Inflammatory macrophage (primary cell): ENCODE measurements at regions not wholly inside any gene's neighbourhood (a gene's known extent, or its start where the extent isn't known, plus 50 kb on each side); places are given as distances from the start of the nearest gene placed in this dataset.
"Not testable (repeated sequence)": the region's sequence is repeated elsewhere in the genome, so short reads cannot be mapped to it uniquely, and the experiment has no call there.

Experiments used
- DNase-seq, 2 donors: peaks; one replicate each; pipeline ENCODE4 v3.0.0-alpha.2; 2020 to 2022

GRCh38 chr21:36602735-36603134 lies 96.2 kb upstream of the SIM2 start:
- no peak for DNase-seq

GRCh38 chr21:36603221-36603620 lies 95.7 kb upstream of the SIM2 start:
- DNase-seq = no peak

- DNase-seq = no peak
These were observed 93.5 kb upstream of the SIM2 start for GRCh38 chr21:36605426-36605825.

GRCh38 chr21:36606287-36606982 lies 92.5 kb upstream of the SIM2 start:
- DNase-seq = no peak

DNA sequence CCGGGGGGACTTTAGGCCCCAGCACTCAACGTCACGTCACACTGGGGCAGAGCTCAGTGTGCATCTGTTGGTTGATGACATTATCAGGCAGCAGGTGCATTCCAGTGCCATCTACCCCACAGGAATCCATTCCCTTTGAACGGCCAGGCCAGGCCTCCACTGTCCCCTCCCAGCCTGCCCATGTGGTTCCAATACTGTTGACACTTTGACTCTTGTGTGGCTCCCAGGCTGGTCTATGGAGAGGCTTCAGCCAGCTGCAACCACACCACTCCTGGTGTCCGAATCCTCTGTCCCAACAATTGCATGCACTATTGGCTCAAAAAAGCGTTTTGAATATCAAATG lies 92.0 kb upstream of the SIM2 start:
- no peak for DNase-seq

DNA sequence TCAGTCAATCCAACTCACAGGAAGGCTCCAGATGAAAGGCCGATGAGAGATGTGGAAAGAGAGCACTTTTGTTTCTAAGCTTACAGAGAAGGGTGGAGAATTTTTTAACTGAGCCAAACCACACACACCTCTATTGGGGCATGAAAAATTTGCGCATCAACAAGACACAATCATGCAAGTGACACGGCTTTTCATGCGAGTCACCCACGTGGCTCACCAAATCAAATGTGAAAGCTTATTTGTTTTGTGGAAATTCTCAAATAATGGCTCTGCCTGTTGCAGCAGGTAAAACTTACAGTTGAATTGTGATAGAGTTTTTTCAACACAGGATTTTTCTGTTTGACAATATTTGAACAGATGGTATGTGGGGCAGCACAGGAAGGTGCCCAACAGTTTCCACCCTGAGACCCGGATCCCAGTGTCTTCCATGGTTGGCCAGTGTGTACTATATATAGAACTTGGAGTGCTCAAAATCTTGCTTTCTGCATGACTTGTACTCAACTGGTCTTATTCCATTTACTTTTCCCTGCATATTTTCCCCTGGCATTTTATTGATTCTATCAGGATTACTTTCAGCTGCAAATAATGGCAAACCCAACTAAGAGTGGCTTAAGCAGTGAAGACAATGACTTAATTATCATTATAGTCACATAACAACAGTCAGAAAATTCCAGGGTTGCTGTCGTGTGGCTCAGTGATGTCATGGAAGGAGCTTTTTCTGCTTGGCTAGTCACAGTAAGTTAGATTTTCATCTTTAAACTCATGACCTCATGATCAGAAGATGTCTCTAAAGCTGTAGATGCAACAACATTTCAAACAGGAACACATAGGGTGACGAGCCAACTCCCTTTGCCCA lies 90.6 kb upstream of the SIM2 start:
- DNase-seq = no peak

DNA sequence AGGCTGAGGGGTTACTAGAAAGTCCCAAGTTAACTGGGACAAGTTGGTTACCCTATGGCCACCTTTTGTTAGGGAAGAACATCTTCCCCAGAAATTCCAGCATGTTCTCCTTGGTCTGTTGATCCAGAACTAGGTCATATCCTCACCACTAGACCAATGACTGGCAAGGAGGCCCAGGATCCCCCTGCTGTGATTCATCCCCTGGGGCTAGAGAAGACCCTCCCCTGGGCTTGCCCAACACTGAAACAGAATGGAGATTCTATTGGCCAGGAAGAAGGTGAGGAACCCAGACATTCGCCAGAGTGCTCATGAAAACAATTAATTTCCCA lies 90.1 kb upstream of the SIM2 start:
- DNase-seq = no peak

DNA sequence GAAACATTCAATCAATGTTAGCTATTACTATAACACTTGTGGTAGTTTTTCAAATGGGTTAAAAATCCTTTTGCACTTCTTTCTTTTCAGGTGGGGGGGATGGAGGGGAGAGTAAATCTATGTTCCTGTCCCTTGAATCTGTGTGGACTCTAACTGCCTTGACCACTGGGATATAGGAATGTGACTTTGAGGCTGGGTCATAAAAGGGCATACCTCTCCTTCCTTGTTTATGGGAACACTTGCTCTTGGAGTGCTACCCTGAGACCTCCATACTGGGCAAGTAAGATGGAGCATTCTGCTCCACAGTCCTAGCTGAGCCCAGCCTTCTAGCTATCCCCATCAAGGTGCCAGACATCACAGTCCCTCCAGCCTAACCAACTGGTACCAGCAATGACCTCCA lies 89.3 kb upstream of the SIM2 start:
- DNase-seq = no peak

GRCh38 chr21:36610201-36610600 lies 88.7 kb upstream of the SIM2 start:
- DNase-seq = no peak

DNA sequence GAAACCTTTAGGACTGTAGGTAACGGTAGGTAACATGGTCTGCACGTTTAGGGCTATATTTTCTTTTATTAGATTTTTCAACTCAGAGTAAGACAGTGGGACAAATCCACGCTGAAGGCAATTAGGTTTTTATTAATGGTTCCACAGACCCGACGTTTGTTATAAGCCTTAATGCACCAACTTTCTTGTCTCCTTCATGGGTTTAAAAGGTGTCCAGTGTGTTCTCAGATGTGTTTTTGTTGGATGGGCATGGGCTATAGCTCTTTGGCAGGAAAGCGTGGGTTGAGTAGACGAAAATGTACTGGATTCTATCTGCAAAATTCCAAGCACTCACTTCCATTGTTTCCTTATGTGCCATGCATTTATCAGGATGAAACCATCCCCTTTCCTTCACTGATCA lies 88.0 kb upstream of the SIM2 start:
- no peak for DNase-seq

DNA sequence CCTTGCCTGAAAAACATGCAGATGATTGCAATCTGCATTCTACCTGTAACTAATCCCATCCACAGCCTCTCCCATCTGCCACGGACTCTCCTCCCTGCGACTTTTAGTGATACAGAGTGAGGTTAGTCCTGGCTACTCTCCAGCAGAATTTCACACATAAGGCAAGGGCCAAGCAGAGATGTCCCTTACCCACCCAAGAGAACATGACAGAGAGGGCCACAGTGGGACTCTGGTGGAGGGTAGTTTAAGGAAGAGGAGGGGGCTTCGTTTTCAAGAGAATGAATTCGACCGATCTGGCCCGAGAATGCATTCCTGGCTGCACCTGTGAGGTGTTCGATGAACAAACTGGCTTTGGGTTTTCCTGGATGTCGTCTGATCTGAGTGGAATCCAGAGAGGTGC lies 87.5 kb upstream of the SIM2 start:
- no peak for DNase-seq

- DNase-seq = no peak
These were observed 85.9 kb upstream of the SIM2 start for GRCh38 chr21:36613059-36613458.

GRCh38 chr21:36613554-36613953 lies 85.4 kb upstream of the SIM2 start:
- no peak for DNase-seq

DNA sequence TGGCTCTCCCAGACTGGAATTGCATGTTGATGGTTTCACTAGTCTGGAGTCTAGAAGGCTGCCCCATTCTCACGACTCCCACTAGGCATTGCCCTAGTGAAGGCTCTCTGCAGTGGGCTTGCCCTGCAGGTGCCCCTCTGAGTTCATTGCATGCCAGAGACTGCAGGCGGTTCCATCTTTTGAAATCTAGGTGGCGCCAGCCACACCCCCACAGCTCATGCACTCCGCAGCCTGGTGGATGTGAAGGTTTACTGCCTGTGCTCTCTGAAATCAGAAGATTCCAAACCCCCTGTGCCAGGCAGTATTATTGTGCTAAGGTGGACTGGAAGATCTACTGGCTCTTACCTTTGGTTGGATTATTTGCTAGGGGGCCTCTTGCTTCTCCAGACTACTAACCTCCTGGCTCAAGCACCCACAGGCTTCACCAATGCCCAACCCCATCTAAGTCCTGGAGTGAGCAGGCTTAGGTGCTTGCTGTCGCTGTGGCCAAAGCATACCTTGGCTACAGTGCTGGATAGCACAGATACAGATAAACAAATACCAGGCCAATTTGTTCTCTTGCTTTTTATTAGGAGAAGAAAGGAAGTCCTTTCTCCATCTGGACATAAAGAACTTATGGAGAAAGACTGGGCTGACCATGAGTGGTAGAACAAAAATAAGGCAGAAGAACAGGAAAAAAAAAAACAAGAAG lies 83.5 kb upstream of the SIM2 start:
- DNase-seq = no peak

DNA sequence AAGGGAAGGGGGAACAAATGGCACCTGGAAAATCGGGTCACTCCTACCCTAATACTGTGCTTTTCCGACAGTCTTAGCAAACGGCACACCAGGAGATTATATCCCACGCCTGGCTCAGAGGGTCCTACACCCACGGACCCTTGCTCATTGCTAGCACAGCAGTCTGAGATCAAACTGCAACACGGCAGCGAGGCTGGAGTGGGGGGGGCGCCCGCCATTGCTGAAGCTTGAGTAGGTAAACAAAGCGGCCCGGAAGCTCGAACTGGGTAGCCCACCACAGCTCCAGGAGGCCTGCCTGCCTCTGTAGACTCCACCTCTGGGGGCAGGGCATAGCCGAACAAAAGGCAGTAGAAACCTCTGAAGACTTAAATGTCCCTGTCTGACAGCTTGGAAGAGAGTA lies 82.1 kb upstream of the SIM2 start:
- DNase-seq = not testable (repeated sequence)

DNA sequence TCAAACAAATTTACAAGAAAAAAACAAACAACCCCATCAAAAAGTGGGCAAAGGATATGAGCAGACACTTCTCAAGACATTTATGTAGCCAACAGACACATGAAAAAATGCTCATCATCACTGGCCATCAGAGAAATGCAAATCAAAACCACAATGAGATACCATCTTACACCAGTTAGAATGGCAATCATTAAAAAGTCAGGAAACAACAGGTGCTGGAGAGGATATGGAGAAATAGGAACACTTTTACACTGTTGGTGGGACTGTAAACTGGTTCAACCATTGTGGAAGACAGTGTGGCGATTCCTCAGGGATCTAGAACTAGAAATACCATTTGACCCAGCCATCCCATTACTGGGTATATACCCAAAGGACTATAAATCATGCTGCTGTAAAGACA lies 77.1 kb upstream of the SIM2 start:
- DNase-seq = not testable (repeated sequence)

GRCh38 chr21:36624105-36624504 lies 74.8 kb upstream of the SIM2 start:
- DNase-seq = no peak

- DNase-seq = no peak
These were observed 72.1 kb upstream of the SIM2 start for GRCh38 chr21:36626791-36627190.

DNA sequence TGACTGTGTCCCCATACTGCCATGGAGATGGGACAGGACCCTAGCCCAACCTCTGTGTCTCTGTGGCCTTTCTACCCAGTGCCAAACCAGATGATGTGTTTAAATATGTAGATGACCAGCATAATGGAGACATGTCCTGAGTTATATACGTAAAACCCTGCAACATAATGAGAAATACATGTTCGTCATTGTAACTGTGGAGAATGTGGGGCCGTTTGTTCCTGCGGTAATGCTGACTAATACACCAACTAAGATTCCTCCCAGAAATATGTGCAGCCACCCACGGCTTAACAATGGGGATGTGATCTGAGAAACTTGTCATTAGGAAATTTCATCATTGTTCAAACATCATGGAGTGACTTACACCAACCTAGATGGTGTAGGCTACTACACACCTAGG lies 71.7 kb upstream of the SIM2 start:
- DNase-seq = peak in 1 of 2 donors; percentile 6

DNA sequence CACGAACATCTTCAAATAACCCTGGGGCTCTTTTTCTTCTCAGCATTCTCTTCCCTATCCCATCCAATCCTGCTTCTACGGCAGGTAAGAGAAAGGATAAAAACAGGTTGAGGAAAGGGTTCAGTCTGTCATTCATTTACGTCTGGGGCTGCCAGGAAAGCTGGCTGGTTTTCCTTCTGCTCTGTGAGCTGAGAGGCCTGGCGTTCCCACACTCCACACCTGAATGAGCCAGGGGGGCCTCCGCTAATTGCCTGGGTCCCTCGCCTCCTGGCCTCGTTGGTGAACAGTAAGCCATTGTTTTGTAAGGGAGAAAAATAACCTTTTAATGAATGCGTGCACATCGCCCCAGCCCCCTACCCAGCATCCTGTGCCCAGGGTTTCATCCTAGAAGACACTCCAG lies 70.8 kb upstream of the SIM2 start:
- DNase-seq = no peak

DNA sequence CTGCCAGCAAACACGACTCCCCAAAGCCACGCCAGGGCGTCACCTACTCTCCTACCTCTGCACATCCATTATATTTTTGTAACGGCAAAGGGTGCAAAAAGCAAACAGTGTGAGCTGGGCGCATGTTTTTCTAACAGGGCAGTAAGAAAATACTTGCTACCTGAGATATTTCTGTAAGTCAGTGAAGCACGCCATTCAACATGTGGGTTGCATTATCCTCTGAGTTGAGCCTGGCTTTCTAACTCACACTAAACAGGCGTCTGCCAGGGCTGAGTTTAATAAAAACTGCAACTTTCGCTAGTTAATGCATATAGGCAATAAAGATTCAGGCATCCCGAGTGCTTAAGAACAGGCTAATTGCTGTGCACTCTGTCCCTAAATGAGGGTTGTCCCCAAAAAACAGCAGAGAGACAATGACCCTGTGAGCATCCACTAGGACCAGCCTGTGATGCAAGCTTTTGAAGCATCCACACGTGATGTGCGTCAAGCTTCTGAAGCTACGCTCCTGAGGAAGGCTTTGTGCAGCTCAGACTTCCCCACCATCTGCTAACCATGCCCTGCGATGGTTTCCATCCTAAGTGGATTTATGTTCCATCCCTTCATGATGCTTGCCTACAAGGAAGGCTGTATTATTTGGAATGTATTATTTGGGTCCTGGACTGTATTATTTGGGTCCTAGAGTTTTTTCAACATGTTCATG lies 70.0 kb upstream of the SIM2 start:
- no peak for DNase-seq

DNA sequence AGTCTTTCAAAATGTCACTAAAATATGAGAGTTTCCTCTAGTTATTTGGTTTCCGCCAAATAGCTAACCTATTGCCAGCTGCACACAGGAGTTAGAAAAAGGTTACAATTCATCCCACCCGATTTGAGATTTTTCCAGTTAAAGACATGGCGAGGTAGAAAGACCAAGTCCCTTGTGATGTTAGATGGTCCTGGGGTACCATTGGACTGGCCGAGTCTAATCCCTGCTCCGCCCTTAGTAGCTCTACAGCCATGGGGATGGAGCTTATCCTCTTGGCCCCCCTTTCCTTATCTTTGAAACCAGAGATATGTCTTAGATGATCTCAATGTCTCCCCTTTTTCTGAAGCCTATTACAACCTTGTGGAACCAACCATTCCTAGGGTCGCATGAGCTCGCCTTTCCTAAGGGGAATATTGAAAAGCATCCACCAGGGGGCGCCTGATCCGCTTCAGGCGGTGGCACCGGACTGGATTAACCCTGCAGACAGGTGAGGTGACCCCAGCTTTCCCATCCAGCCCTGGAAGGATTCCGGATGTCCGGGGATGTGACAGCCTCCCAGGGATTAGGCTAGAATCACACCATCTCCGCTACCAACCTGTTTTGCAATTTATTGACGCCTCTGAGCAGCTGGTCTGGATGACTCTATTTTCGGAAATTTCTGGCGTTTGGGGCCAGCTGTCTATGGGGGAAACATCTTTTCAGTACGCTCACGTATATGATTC lies 68.3 kb upstream of the SIM2 start:
- DNase-seq = peak; percentile 18 to 45

- peak; percentile 66 to 81 for DNase-seq
These were observed 62.9 kb upstream of the SIM2 start for GRCh38 chr21:36636016-36636415.
